ENCODE measurements at regions not wholly inside any gene's neighbourhood (a gene's known extent, or its start where the extent isn't known, plus 50 kb on each side); places are given as distances from the start of the nearest gene placed in this dataset.

DNA sequence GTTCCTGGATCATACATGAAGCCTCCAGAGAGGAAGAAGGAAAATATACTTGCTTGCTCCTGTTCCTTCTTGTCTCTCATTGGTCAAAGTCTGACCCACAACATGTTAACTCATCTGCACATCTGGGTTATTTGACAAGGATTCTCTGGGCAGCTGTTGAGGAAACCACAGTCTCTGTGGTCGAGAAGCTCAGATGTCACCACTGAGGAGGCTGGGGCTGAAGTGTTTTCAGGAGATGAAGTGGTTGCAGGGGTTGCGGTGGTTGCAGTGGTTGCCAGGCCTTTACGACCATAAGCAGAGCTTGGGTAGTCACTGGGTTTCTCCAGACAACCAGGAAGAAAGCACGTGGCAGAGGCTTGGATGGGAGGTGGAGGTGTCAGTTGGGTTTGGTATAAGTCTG, 265.0 kb upstream of the LRIG3 start:
- H3K9me3 ChIP-seq = no peaks in the 10 kb centered on the region
- no peak for ATAC-seq

DNA sequence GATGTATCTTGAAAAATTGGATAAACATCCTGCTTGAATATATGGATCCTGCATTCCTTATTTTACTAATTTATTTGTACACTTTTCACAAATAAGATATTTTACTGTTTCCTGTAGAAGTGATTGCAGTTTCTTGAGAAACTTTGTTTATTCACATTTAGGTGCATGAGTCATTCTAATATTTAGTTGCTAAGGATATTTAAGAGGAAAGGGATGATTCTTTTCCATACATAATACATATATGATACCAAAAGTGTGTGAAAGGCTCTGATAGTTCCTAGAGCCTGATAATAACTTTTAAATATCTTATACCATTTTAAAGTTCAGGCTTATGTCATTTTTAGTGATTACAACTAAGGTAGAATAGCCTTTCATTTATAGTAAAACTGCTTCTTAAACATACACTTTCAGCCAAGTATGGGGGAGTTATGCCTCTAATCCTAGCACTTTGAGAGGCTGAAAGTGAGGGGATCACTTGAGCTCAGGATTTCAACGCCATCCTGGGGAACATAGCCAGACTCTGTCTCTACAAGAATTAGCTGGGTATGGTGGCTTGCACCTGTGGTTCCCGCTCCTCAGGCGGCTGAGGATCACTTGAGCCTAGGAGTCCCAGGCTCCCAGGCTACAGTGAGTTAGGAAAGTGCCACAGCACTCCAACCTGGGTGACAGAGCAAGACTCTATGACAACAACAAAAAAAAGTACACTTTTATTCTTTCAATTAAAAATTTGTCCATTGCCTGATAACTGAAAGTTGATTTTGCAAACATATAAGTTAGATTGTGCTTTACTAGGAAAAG, 262.6 kb upstream of the LRIG3 start:
- H3K9me3 ChIP-seq = no peaks in the 10 kb centered on the region
- intact Hi-C loops (cut with DNase I, micrococcal nuclease) = no loop called here
- TF ChIP-seq, protein P1, sequence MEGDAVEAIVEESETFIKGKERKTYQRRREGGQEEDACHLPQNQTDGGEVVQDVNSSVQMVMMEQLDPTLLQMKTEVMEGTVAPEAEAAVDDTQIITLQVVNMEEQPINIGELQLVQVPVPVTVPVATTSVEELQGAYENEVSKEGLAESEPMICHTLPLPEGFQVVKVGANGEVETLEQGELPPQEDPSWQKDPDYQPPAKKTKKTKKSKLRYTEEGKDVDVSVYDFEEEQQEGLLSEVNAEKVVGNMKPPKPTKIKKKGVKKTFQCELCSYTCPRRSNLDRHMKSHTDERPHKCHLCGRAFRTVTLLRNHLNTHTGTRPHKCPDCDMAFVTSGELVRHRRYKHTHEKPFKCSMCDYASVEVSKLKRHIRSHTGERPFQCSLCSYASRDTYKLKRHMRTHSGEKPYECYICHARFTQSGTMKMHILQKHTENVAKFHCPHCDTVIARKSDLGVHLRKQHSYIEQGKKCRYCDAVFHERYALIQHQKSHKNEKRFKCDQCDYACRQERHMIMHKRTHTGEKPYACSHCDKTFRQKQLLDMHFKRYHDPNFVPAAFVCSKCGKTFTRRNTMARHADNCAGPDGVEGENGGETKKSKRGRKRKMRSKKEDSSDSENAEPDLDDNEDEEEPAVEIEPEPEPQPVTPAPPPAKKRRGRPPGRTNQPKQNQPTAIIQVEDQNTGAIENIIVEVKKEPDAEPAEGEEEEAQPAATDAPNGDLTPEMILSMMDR (IDR thresholded peaks at IDR 0.05) = no peak
- no peaks in the 10 kb centered on the region for H3K36me3 ChIP-seq (ENCODE audit: low read depth)
- no peak overlapping the region for H3K4me3 ChIP-seq
- ATAC-seq (no peak), DNase-seq (no peak)
- H3K4me1 ChIP-seq (ENCODE audit: low read depth) = no peaks in the 10 kb centered on the region

More for the DNA sequence above, 265.0 kb upstream of the LRIG3 start:
- intact Hi-C loops (cut with DNase I, micrococcal nuclease) = no loop called here
- TF ChIP-seq, protein P1 (IDR thresholded peaks at IDR 0.05) = no peak
- H3K4me3 ChIP-seq = no peak overlapping the region
- DNase-seq = no peak
- H3K4me1 ChIP-seq (ENCODE audit: low read depth) = no peaks in the 10 kb centered on the region
- H3K36me3 ChIP-seq (ENCODE audit: low read depth) = no peaks in the 10 kb centered on the region

DNA sequence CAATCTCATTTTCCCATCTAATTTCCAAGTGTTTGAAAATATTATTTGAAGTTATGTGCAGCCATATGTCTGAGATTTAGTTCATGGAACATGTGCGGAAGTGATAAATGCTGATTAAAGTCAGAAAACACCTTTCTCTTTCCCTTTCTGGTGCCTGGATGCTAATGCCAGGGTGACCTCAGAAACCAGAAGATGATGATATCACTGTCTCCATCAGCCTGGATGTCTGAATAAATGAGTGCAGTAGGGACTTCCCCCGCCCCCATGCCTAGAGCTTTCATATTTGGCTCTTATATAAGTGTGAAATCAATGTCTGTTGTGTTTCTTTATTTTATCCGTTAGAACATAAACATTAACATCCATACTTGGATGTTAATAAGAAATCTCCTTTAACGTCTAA, 261.9 kb upstream of the LRIG3 start:
- no peak for ATAC-seq
- no peaks in the 10 kb centered on the region for H3K4me1 ChIP-seq (ENCODE audit: low read depth)
- intact Hi-C loops (cut with DNase I, micrococcal nuclease) = no loop called here
- H3K4me3 ChIP-seq = no peak overlapping the region
- no peaks in the 10 kb centered on the region for H3K36me3 ChIP-seq (ENCODE audit: low read depth)
- H3K9me3 ChIP-seq = no peaks in the 10 kb centered on the region
- DNase-seq = no peak
- TF ChIP-seq, protein P1 (IDR thresholded peaks at IDR 0.05) = no peak

DNA sequence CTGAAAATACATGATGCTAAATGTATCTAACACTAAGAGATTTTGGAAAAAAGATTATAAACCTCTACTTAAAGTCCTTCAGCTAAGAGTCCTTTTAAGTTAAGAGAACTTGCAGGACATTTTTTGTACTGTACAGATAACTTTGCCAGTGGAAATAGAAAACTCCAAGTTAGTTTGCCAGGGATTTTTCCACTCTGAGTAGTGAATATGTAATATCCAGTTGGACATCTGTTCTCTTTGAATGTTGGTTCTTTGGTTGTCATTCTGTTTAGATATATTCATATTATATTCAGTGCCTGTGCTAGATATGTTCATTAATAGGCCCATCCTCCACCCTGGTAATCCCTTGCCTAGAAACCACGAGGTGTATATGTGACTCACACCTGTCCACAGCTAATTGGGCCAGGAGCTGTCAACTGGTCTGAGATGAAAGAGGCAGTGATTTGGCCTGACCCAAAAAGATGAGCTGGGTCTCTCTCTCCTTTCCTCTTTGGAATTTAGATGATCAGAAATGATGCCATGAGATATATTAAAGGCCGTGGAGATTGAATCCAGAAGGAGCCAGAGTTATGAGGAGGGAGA, 261.0 kb upstream of the LRIG3 start:
- H3K4me1 ChIP-seq (ENCODE audit: low read depth) = no peaks in the 10 kb centered on the region
- no peak for DNase-seq
- H3K36me3 ChIP-seq (ENCODE audit: low read depth) = no peaks in the 10 kb centered on the region
- H3K9me3 ChIP-seq = no peaks in the 10 kb centered on the region
- no peak for ATAC-seq
- no peak overlapping the region for H3K4me3 ChIP-seq
- intact Hi-C loops (cut with DNase I, micrococcal nuclease) = no loop called here
- TF ChIP-seq, protein P1 (IDR thresholded peaks at IDR 0.05) = no peak

DNA sequence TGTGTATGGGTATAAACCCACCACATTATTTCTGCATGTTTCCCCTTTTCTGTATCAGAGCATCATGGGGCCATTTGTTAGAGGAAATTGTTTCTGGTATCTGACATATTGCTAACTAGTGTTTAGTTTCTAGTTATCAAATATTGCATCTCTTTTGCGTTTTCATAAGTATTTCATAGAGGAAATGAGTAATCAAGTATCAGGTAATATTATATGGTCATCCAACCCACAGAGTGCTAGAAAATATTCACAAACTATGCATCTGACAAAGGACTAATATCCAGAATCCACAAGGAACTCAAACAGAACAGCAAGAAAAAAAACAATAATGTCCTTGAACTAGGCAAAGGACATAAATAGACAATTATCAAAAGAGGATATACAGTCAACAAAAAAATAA, 258.9 kb upstream of the LRIG3 start:
- no peaks in the 10 kb centered on the region for H3K9me3 ChIP-seq
- no peaks in the 10 kb centered on the region for H3K36me3 ChIP-seq (ENCODE audit: low read depth)
- TF ChIP-seq, protein P1 (IDR thresholded peaks at IDR 0.05) = no peak
- DNase-seq (no peak), ATAC-seq (no peak)
- intact Hi-C loops (cut with DNase I, micrococcal nuclease) = no loop called here
- no peak overlapping the region for H3K4me3 ChIP-seq
- H3K4me1 ChIP-seq (ENCODE audit: low read depth) = no peaks in the 10 kb centered on the region
